ENCODE measurements at regions not wholly inside any gene's neighbourhood (a gene's known extent, or its start where the extent isn't known, plus 50 kb on each side); places are given as distances from the start of the nearest gene placed in this dataset.

DNA sequence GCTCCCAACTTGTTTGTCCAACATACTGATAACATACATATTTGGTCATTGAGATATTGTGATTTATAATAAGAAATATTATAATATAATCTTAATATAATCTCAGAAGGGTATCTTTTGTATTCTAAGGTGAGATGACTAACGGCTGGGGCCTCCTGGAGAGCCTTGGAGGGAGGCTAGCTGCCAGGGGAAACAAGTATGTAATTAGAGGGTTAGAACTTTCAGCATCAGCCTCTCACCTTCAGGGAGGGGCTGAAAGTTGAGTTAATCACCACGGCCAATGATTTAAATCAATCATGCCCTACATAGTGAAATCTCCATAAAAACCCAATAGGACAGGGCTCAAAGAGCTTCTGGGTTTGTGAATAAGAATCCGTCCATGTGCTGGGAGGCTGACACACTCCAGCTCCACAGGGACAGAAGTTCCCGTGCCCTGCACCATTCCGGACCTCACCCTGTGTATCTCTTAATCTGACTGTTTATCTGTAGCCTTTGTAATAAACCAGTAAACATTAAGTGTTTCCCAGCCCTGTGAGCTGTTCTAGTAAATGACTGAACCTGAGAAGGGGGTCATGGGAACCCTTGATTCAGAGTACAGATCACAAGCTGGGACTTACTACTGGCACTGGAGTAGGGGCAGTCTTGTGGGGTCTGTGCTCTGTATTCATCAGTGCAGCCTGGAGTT lies 86.3 kb upstream of the STEAP1B start:
- DNase-seq (ENCODE audit: low read depth in 2 of 2) = peak; percentile 30 to 53
- Histone ChIP-seq H3K4me2 (ENCODE audit: extremely low read depth, insufficient read depth, low read length) (no peak overlapping the region), H3K9me3 (ENCODE audit: control insufficient read depth, insufficient read depth, low read depth, low read length) (no peaks in the 10 kb centered on the region), H3K4me1 (ENCODE audit: control insufficient read depth, extremely low read depth, insufficient read depth, low read length) (peaks cover 12% of the 10 kb centered on the region), H2AFZ (ENCODE audit: low read length) (no peak overlapping the region), H3K27ac (ENCODE audit: insufficient read depth, low read length) (no peak overlapping the region), H3K27me3 (ENCODE audit: control insufficient read depth, insufficient read depth, low read length) (no peaks in the 10 kb centered on the region), H3K36me3 (ENCODE audit: control insufficient read depth, insufficient read depth, low read length) (no peaks in the 10 kb centered on the region), H3K4me3 (replicated peaks in 1 of 4; ENCODE audit: control extremely low read depth in 1 of 4, insufficient read depth in 1 of 4, low read depth in 3 of 4, low read length in 4 of 4) (no peak overlapping the region), H3K79me2 (ENCODE audit: control insufficient read depth, insufficient read depth, low read length) (no peaks in the 10 kb centered on the region), H4K20me1 (ENCODE audit: control insufficient read depth, extremely low read depth, insufficient read depth, low read length) (no peaks in the 10 kb centered on the region), H3K9ac (ENCODE audit: insufficient read depth, low read length) (no peak overlapping the region)
- no peak for TF ChIP-seq CTCF (conservative IDR thresholded peaks at IDR 0.05 in 1 of 2, IDR thresholded peaks at IDR 0.05 in 1 of 2; ENCODE audit: low read depth in 1 of 2, low read length in 2 of 2)
- no peak for TF ChIP-seq EZH2 (IDR thresholded peaks at IDR 0.05; ENCODE audit: low read length, missing control alignments)

DNA sequence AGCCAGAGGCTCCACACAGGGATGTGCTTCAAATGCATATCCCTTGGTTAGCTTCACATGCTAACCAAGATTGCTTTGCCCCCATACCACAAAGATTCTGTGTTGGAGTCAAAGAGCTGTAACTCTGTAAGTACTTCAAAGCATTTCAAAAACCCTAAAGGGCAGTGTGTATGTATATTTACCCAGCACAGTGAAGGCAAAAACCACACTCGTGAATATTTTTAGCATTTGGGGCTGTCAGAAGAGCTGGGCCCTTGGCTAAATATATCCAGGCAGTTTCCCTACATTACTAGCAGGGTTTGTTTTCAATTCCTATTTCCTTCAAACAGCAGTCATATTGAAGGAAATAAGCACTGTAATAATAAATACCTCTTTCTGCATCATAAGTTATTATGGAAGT lies 84.2 kb upstream of the STEAP1B start:
- H3K79me2 ChIP-seq (ENCODE audit: control insufficient read depth, insufficient read depth, low read length) = no peaks in the 10 kb centered on the region
- H3K4me1 ChIP-seq (ENCODE audit: control insufficient read depth, extremely low read depth, insufficient read depth, low read length) = peaks cover 7% of the 10 kb centered on the region

More for the DNA sequence above, 84.2 kb upstream of the STEAP1B start:
- H3K27me3 ChIP-seq (ENCODE audit: control insufficient read depth, insufficient read depth, low read length) = no peaks in the 10 kb centered on the region
- H3K9ac ChIP-seq (ENCODE audit: insufficient read depth, low read length) = no peak overlapping the region
- no peak overlapping the region for H2AFZ ChIP-seq (ENCODE audit: low read length)
- H3K4me3 ChIP-seq (replicated peaks in 1 of 4; ENCODE audit: control extremely low read depth in 1 of 4, insufficient read depth in 1 of 4, low read depth in 3 of 4, low read length in 4 of 4) = no peak overlapping the region
- H3K4me2 ChIP-seq (ENCODE audit: extremely low read depth, insufficient read depth, low read length) = no peak overlapping the region
- no peak overlapping the region for H3K27ac ChIP-seq (ENCODE audit: insufficient read depth, low read length)
- no peak for DNase-seq (ENCODE audit: low read depth in 2 of 2)
- no peaks in the 10 kb centered on the region for H4K20me1 ChIP-seq (ENCODE audit: control insufficient read depth, extremely low read depth, insufficient read depth, low read length)
- H3K36me3 ChIP-seq (ENCODE audit: control insufficient read depth, insufficient read depth, low read length) = no peaks in the 10 kb centered on the region
- TF ChIP-seq CTCF (conservative IDR thresholded peaks at IDR 0.05 in 1 of 2, IDR thresholded peaks at IDR 0.05 in 1 of 2; ENCODE audit: low read depth in 1 of 2, low read length in 2 of 2) (no peak), EZH2 (IDR thresholded peaks at IDR 0.05; ENCODE audit: low read length, missing control alignments) (no peak)
- no peaks in the 10 kb centered on the region for H3K9me3 ChIP-seq (ENCODE audit: control insufficient read depth, insufficient read depth, low read depth, low read length)
